ENCODE measurements at regions not wholly inside any gene's neighbourhood (a gene's known extent, or its start where the extent isn't known, plus 50 kb on each side); places are given as distances from the start of the nearest gene placed in this dataset.
"Not testable (repeated sequence)": the region's sequence is repeated elsewhere in the genome, so short reads cannot be mapped to it uniquely, and the experiment has no call there.

- no peak for DNase-seq (ENCODE audit: low read depth in 4 of 4, low spot score in 3 of 4)
Measured at GRCh38 chr4:154164931-154165839, 326.4 kb downstream of the DCHS2 start.

DNA sequence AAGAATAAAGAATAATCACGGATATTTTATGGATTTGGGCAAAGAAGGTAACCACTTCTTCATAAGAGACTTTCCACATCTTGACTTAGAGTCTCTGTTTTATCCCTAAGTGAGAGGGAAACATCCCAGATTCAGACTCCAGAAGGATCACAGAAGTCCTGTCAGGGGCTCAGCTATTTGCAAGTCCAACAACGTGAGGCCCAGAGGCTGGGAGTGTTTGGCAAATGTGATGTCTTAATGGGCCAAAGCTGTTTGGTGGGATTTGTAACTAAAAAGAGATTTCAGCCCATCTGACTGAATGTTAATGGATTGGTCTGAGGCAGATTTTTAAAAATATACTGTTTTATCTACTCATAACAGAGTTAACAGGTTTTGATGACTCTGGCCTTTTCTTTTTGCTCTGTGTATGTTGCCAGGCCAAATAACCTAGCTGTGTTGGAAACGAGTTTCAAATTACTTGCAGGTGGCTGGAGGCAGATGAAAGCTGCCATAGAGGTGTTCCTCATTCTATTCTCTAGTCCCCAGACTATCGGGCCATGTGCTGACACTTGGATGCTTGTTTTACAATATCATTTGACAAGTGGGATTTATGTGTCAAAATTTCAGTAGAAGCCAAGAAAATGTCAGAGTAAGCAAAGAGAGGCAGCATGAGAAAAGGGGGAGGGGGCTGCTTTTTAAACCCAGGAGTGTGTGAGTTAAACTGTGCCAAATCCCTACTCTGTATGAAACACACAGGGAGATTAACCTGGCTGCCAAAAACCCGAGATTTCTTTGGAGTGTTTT is 330.9 kb downstream of the DCHS2 start:
- DNase-seq (ENCODE audit: low read depth in 4 of 4, low spot score in 3 of 4), result no peak

DNA sequence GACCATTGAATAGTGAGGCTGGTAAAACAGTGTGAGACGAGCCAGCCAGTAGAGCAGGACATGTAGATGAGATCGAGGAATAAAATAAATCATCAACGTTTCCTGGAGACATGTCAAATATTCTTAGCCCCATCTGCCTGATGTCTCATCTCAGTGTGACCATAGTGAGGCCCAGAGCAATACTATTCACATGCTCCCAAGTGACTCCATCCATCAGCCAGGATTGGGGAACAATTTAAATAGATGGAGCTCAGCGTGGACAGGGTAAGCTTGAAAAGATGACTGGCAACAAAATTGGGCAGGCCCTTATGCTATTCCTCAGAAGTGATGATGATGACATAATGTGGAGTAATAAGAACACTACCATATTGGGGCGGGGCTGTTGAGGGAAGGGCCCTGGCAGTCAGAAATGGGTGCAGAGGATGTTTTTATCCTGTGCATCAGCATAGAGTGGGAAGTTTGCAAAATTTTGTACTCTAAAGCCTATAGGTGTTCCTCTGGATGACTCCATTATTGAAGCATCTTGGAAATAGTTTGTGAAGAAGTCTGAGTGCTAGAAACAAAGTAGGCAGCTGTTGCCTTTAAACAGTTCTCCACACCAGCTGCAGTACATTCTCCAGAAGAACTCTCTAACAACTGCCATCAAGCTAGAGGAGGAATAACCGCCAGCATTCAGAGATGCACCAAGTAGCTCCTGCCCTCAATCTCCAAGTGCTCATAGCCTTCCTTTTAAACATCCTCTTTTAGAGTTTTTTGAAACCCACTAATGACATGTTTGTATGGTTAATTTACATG is 333.0 kb downstream of the DCHS2 start:
- no peak for DNase-seq (ENCODE audit: low read depth in 4 of 4, low spot score in 3 of 4)

DNA sequence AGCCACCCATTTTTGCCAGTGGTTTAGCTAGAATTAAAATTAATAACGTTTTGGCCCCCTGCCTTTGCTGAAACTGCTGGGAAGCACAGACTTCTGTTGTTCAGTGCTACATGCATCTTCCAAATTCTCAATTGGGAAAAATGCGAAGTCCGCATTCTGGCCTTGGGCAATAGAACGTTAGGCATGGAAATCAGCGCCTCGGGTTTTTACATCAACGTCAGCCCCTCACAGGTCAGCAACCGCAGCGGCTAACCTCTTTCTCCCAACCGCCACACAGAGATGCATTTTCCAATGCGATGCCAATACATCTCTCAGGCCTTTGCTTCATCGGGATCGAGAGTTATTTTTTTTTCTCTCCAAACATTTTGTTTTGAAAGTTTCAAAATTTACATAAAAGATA is 339.1 kb downstream of the DCHS2 start:
- DNase-seq (ENCODE audit: low read depth in 4 of 4, low spot score in 3 of 4), result no peak

DNA sequence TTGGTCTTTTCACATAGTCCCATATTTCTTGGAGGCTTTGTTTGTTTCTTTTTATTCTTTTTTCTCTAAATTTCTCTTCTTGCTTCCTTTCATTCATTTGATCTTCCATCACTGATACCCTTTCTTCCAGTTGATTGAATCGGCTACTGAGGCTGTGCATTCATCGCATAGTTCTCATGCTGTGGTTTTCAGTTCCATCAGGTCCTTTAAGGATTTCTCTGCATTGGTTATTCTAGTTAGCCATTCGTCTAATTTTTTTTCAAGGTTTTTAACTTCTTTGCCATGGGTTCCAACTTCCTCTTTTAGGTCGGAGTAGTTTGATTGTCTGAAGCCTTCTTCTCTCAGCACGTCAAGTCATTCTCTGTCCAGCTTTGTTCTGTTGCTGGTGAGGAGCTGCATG is 342.4 kb downstream of the DCHS2 start:
- DNase-seq (ENCODE audit: low read depth in 4 of 4, low spot score in 3 of 4), result not testable (repeated sequence)

GRCh38 chr4:154143720-154144119 is 347.9 kb downstream of the DCHS2 start:
- no peak for DNase-seq (ENCODE audit: low read depth in 4 of 4, low spot score in 3 of 4)

- DNase-seq (ENCODE audit: low read depth in 4 of 4, low spot score in 3 of 4), result no peak
Measured at GRCh38 chr4:154142664-154143063, 348.9 kb downstream of the DCHS2 start.

DNA sequence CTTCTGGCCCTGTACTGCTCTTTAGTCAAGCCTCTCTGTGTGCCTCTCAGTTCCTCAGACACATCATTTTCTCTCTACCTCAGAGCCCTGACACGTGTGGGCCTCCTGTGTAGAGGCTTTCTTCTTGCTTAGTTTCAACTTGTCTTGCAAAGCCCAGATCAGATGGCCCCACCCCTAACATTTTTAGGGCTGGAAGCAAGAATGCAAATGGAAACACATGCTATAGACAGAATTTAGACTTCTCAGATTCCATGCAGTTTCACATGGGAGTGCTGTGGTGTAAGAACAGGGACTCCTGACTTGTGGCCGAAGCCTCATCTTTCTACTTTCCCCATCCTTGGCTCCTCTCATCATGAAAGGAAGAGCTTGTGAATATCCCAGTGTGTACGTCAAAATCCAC is 350.7 kb downstream of the DCHS2 start:
- DNase-seq (ENCODE audit: low read depth in 4 of 4, low spot score in 3 of 4), result no peak

GRCh38 chr4:154137320-154137905 is 348.5 kb upstream of the SFRP2 start:
- DNase-seq (ENCODE audit: low read depth in 4 of 4, low spot score in 3 of 4), result no peak

GRCh38 chr4:154135576-154135975 is 346.7 kb upstream of the SFRP2 start:
- DNase-seq (ENCODE audit: low read depth in 4 of 4, low spot score in 3 of 4), result no peak

- no peak for DNase-seq (ENCODE audit: low read depth in 4 of 4, low spot score in 3 of 4)
Measured at GRCh38 chr4:154132406-154132805, 343.5 kb upstream of the SFRP2 start.

GRCh38 chr4:154126276-154126675 is 337.4 kb upstream of the SFRP2 start:
- DNase-seq (ENCODE audit: low read depth in 4 of 4, low spot score in 3 of 4), result no peak

DNA sequence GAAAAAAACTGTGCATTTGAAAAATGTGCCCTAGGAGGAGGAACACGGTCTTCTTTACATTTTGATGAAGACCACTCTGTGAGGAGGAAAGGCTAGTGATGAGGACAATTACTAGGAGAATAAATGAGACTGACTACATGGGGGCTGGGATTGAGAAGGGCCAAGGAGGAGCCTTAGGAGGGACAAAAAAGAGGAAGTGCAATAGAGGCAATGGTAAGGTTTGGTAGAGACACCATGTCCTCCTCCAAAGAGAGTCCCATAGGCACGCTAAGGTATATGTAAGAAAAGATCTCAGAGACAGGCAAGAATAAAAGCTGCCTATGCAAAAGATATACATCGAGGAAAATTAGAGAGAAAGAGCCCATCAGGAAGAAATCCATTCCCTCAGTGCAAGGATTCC is 336.5 kb upstream of the SFRP2 start:
- no peak for DNase-seq (ENCODE audit: low read depth in 4 of 4, low spot score in 3 of 4)

- DNase-seq (ENCODE audit: low read depth in 4 of 4, low spot score in 3 of 4), result no peak
Measured at GRCh38 chr4:154124539-154125255, 335.8 kb upstream of the SFRP2 start.

DNA sequence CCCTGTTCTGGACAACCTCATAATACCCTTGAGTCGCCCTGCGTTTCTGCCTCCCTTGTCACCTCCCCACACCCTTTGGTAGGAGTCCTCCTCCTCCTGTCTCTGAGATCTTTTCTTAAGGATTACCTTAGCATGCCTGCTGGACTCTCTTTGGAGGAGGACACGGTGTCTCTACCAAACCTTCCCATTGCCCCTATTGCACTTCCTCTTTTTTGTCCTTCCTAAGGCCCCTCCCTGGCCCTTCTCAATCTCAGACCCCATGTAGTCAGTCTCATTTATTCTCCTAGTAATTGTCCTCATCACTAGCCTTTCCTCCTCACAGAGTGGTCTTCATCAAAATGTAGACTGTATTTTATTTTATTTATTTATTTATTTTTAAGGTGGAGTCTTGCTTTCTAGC is 335.0 kb upstream of the SFRP2 start:
- DNase-seq (ENCODE audit: low read depth in 4 of 4, low spot score in 3 of 4), result no peak

DNA sequence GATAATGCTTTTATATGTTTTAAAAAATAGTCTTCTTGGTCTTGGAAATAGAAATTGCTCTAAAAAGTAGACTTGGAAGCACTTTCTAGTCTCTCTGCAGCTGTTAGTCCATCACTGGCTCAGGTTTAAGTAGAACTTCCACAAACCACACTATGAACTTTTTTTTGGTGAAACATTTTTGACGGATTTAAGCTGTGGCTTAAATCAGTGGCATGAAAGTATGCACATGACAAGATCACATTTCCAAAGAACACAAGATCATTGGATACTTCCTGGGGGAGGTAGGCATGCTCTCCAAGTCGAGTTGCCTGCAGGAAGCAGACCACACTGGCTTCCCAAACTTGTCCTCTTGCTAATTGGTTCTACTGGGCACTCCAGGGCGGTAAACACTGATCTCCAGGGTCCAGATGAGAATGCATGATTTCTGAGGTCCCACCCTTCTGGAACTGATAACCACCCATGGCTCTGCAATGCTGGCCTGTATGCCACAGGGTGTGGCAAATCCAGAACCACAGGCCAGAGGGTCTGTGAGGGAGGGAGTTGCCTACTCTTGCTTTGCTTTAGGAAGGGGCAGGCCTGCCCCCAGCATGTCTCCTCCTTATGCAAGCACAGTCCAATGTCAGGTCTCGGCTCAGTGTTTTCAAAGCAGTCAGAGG is 331.9 kb upstream of the SFRP2 start:
- DNase-seq (ENCODE audit: low read depth in 4 of 4, low spot score in 3 of 4), result no peak

- DNase-seq (ENCODE audit: low read depth in 4 of 4, low spot score in 3 of 4), result no peak
Measured at GRCh38 chr4:154120006-154120676, 331.3 kb upstream of the SFRP2 start.

- no peak for DNase-seq (ENCODE audit: low read depth in 4 of 4, low spot score in 3 of 4)
Measured at GRCh38 chr4:154119317-154119716, 330.4 kb upstream of the SFRP2 start.

DNA sequence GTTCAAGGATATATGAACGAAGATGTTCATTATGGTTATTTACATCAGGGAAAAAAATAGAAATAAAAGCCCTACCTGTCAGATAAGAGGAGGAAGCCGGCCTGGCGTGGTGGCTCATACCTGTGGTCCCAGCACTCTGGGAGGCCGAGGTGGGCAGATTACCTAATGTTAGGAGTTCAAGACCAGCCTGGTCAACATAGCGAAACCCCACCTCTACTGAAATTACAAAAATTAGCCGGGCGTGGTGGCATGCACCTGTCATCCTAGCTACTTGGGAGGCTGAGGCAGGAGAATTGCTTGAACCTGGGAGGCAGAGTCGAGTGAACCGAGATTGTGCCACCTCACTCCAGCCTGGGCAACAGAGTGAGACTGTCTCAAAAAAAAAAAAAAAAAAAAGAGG is 328.8 kb upstream of the SFRP2 start:
- DNase-seq (ENCODE audit: low read depth in 4 of 4, low spot score in 3 of 4), result not testable (repeated sequence)
